Caki2 (cell line): ENCODE measurements at regions not wholly inside any gene's neighbourhood (a gene's known extent, or its start where the extent isn't known, plus 50 kb on each side); places are given as distances from the start of the nearest gene placed in this dataset.

Experiments
- DNase-seq: peaks from one replicate; pipeline ENCODE4 v3.0.0-alpha.2; 2015; ENCODE audit warnings: low read depth
- in situ Hi-C: cut with HindIII; loops from 2 replicates; pipeline ENCODE4 v1.10.0; 2016; ENCODE audit warnings: low sequenced_read_pairs, low pct_unique_long_range_greater_than_20kb, mixed read lengths

- DNase-seq: no peak
- in situ Hi-C loops: no loop called here
Measured at GRCh38 chr18:47731276-47731675, 199.2 kb downstream of the SMAD2 start.

- no peak for DNase-seq
- in situ Hi-C loops: no loop called here
Measured at GRCh38 chr18:47730795-47731194, 199.7 kb downstream of the SMAD2 start.

GRCh38 chr18:47729356-47729755 is 201.1 kb downstream of the SMAD2 start:
- in situ Hi-C loops: no loop called here

GRCh38 chr18:47728921-47729320 is 201.5 kb downstream of the SMAD2 start:
- no peak for DNase-seq
- in situ Hi-C loops: no loop called here

More at GRCh38 chr18:47729356-47729755, 201.1 kb downstream of the SMAD2 start:
- DNase-seq: no peak

GRCh38 chr18:47727409-47727808 is 203.1 kb downstream of the SMAD2 start:
- no peak for DNase-seq
- in situ Hi-C loops: no loop called here

GRCh38 chr18:47726550-47726949 is 203.9 kb downstream of the SMAD2 start:
- DNase-seq: no peak
- in situ Hi-C loops: no loop called here

- no peak for DNase-seq
- in situ Hi-C loops: no loop called here
Measured at GRCh38 chr18:47725656-47726055, 204.8 kb downstream of the SMAD2 start.

GRCh38 chr18:47724186-47724975 is 206.1 kb downstream of the SMAD2 start:
- in situ Hi-C loops: no loop called here
- DNase-seq: no peak

GRCh38 chr18:47721876-47722275 is 208.6 kb downstream of the SMAD2 start:
- in situ Hi-C loops: no loop called here
- no peak for DNase-seq

- in situ Hi-C loops: no loop called here
Measured at GRCh38 chr18:47720741-47721140, 209.7 kb downstream of the SMAD2 start.

GRCh38 chr18:47719096-47719780 is 211.2 kb downstream of the SMAD2 start:
- no peak for DNase-seq
- in situ Hi-C loops: no loop called here

More at GRCh38 chr18:47720741-47721140, 209.7 kb downstream of the SMAD2 start:
- DNase-seq: no peak

GRCh38 chr18:47718646-47719045 is 211.8 kb downstream of the SMAD2 start:
- in situ Hi-C loops: no loop called here
- DNase-seq: no peak

- no peak for DNase-seq
- in situ Hi-C loops: no loop called here
Measured at GRCh38 chr18:47717257-47717656, 213.2 kb downstream of the SMAD2 start.

- no peak for DNase-seq
- in situ Hi-C loops: no loop called here
Measured at GRCh38 chr18:47716632-47717185, 213.8 kb downstream of the SMAD2 start.

- no peak for DNase-seq
- in situ Hi-C loops: no loop called here
Measured at GRCh38 chr18:47710451-47710850, 220.0 kb downstream of the SMAD2 start.

GRCh38 chr18:47709556-47709955 is 220.9 kb downstream of the SMAD2 start:
- no peak for DNase-seq
- in situ Hi-C loops: no loop called here

- in situ Hi-C loops: no loop called here
Measured at GRCh38 chr18:47708206-47708605, 222.3 kb downstream of the SMAD2 start.

GRCh38 chr18:47701134-47701533 is 229.3 kb downstream of the SMAD2 start:
- in situ Hi-C loops: no loop called here
- no peak for DNase-seq

More at GRCh38 chr18:47708206-47708605, 222.3 kb downstream of the SMAD2 start:
- DNase-seq: no peak

- DNase-seq: no peak
- in situ Hi-C loops: no loop called here
Measured at GRCh38 chr18:47696870-47697269, 233.6 kb downstream of the SMAD2 start.
